Fibroblast of mammary gland (primary cell): ENCODE measurements at regions not wholly inside any gene's neighbourhood (a gene's known extent, or its start where the extent isn't known, plus 50 kb on each side); places are given as distances from the start of the nearest gene placed in this dataset.
"Not testable (repeated sequence)": the region's sequence is repeated elsewhere in the genome, so short reads cannot be mapped to it uniquely, and the experiment has no call there.

Source experiments
- DNase-seq: peaks from one replicate; pipeline ENCODE4 v3.0.0-alpha.2; 2010; ENCODE audit warnings: low read depth
- H3K4me3 ChIP-seq: 2 replicates; pipeline ENCODE4 v1.5.1; 2011; ENCODE audit warnings: low read depth, mild to moderate bottlenecking, low read length, moderate library complexity; ENCODE audit not compliant: control insufficient read depth
- CTCF ChIP-seq: conservative IDR thresholded peaks from 2 replicates; pipeline ENCODE4 v1.5.1; 2011; ENCODE audit warnings: low read depth, low read length, inconsistent platforms; ENCODE audit not compliant: control insufficient read depth, insufficient read depth

GRCh38 chr6:167479301-167479700, 154.4 kb downstream of the TTLL2 start:
- no peak for TF ChIP-seq CTCF
- no peak for DNase-seq
- no peak overlapping the region for H3K4me3 ChIP-seq

GRCh38 chr6:167479901-167480648, 155.2 kb downstream of the TTLL2 start:
- no peak overlapping the region for H3K4me3 ChIP-seq
- TF ChIP-seq CTCF, result no peak
- no peak for DNase-seq

- no peak for TF ChIP-seq CTCF
- H3K4me3 ChIP-seq, result no peak overlapping the region
- DNase-seq, result no peak
These were observed 156.5 kb downstream of the TTLL2 start for GRCh38 chr6:167481307-167481926.

- not testable (repeated sequence) for DNase-seq, H3K4me3 ChIP-seq
These were observed 157.9 kb downstream of the TTLL2 start for GRCh38 chr6:167482801-167483200.

GRCh38 chr6:167485186-167485978, 160.5 kb downstream of the TTLL2 start:
- peak; percentile 12 for TF ChIP-seq CTCF
- no peak overlapping the region for H3K4me3 ChIP-seq
- DNase-seq, result peak; percentile 14

- no peak for DNase-seq
- no peak for TF ChIP-seq CTCF
- no peak overlapping the region for H3K4me3 ChIP-seq
These were observed 163.1 kb downstream of the TTLL2 start for GRCh38 chr6:167487749-167488664.
